HG03108 (cell line): ENCODE measurements at regions not wholly inside any gene's neighbourhood (a gene's known extent, or its start where the extent isn't known, plus 50 kb on each side); places are given as distances from the start of the nearest gene placed in this dataset.
"Not testable (repeated sequence)": the region's sequence is repeated elsewhere in the genome, so short reads cannot be mapped to it uniquely, and the experiment has no call there.

ENCODE experiments used
- ATAC-seq: cut with Tn5 transposase; IDR thresholded peaks from one replicate; pipeline ENCODE4 v1.9.1; 2021; ENCODE audit warnings: moderate library complexity; ENCODE audit not compliant: unreplicated experiment

GRCh38 chr7:46139079-46139478 lies 218.0 kb upstream of the IGFBP3 start:
- ATAC-seq, result no peak

DNA sequence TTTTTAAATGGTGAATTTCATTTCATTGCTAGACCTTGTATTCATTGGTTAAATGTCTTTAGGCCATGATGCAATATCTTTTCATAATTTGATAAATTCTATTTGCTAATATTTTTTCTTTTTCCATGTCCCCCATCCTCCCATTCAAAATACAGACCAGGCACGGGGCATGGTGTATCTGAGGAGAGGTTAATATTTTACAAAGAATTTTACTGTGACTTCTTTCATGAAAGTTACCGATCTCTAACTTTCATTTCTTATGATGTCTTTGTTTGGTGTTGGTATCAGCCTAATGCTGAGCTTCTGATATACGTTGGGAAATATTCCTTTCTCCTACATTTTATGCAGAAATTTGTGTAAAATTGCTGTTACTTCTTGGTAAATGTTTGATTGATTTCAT lies 216.7 kb upstream of the IGFBP3 start:
- no peak for ATAC-seq

GRCh38 chr7:46135557-46135956 lies 214.5 kb upstream of the IGFBP3 start:
- ATAC-seq, result no peak

GRCh38 chr7:46134795-46135194 lies 213.7 kb upstream of the IGFBP3 start:
- ATAC-seq, result no peak

DNA sequence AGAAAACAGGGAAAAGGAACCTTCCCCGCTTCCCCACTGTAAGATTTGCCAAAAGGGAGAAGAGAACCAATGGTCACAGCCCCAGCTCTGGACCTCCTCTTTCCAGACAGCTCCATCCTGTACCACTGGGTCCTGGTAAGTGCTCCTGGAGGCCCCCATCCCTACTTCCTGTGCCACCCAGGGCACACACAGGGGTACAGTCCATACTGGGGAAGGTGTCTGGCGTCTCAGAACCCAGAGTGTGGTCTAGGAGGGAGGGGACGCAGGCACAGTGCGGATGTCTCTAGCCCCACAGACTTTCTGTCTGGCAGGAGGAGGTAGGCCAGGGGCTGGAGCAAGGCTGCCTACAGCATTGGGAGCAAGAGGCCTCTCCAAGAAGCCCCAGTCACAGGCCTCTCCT lies 213.3 kb upstream of the IGFBP3 start:
- no peak for ATAC-seq

GRCh38 chr7:46133751-46134150 lies 212.7 kb upstream of the IGFBP3 start:
- ATAC-seq, result no peak

DNA sequence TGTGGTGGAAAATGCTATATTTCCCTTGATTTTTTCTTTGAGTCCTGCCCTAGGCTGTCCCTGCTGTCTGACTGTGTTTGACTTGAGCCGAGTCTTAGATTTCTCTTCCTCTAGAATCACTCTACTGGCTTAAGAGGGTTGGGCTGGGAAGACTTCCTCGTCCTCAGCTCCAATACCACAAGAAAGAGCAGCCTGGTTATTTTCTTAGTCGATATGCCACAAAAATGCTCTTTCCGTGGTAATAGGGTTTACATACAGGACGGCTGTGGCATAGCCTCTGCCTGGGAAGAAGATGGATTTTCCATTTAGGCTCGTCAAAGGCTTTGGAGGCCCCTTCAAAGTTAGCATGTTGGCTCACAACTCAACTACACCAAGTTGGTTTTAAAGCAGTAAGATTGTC lies 212.0 kb upstream of the IGFBP3 start:
- ATAC-seq, result no peak

- no peak for ATAC-seq
Observed at GRCh38 chr7:46131916-46132795, 211.1 kb upstream of the IGFBP3 start.

DNA sequence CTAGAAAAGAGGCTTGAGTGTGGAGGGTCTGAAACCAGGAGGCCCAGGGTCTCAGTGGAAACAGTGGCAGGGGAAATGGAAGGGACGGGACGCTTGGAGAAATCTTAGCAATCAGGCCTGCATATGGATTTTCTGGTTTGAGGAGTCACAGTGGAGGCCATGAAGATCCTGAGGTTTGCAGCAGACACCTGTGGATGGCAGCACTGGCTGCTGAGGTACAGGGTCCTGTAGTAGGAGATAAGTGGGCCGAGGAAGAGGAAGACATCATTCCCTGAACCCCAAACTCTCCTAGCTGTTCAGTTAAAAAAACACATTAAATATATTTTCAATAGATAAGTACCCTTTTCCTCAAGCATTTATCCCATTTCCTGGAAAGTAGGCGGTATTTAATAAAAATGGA lies 208.8 kb upstream of the IGFBP3 start:
- ATAC-seq, result no peak

GRCh38 chr7:46127814-46128213 lies 206.7 kb upstream of the IGFBP3 start:
- ATAC-seq, result no peak

- ATAC-seq, result no peak
Observed at GRCh38 chr7:46126675-46127300, 205.7 kb upstream of the IGFBP3 start.

GRCh38 chr7:46123756-46124343 lies 202.8 kb upstream of the IGFBP3 start:
- ATAC-seq, result no peak

GRCh38 chr7:46115410-46115809 lies 194.3 kb upstream of the IGFBP3 start:
- ATAC-seq, result no peak

GRCh38 chr7:46109437-46109836 lies 188.4 kb upstream of the IGFBP3 start:
- ATAC-seq, result no peak

GRCh38 chr7:46108272-46108671 lies 187.2 kb upstream of the IGFBP3 start:
- no peak for ATAC-seq

DNA sequence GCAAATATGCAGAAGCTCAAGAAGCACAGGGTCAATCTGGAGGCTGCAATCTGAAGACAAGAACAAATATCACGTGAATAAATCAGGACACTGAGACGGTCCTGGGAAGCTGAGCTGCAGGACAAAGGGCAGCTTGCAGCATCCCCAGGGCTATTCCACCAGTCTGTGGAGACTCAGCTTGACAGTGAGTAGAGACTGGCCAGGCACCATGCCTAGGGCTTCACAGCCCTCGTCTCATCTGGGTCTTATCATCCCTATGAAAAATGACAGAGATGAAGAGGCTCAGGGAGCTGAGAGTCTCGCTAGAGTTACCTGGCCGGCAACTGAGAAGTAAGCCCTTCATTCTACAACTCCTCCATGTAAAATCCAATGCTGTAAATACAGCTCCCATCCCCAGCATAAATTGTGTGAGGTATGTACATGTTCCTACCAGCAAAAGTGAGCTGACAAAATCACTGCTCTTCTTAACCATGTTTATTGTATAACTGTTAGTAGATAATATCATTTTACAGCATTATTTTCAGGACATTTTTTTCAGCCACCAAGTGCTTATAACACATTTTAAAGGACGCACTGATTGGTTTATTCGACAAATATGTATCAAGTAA lies 186.6 kb upstream of the IGFBP3 start:
- no peak for ATAC-seq

- no peak for ATAC-seq
Observed at GRCh38 chr7:46100521-46100920, 179.4 kb upstream of the IGFBP3 start.

- no peak for ATAC-seq
Observed at GRCh38 chr7:46099076-46099475, 178.0 kb upstream of the IGFBP3 start.

GRCh38 chr7:46091071-46091470 lies 170.0 kb upstream of the IGFBP3 start:
- no peak for ATAC-seq

DNA sequence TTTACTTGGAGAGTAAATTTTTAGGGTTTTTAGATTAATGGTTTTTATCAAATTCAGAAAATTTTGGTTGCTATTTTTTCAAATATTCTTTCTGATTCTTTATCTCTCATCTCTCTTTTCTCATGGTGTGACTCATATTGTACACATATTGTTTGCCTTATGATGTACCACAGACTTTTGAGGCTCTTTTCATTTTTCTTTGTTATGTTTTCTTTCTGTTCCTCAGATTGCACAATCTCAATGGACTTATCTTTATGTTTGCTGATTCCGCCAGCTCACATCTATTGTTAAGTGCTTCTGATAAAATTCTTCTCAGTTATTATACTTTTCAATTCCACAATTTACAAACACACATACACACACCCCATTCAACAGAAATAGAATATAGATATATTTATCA lies 168.2 kb upstream of the IGFBP3 start:
- no peak for ATAC-seq

DNA sequence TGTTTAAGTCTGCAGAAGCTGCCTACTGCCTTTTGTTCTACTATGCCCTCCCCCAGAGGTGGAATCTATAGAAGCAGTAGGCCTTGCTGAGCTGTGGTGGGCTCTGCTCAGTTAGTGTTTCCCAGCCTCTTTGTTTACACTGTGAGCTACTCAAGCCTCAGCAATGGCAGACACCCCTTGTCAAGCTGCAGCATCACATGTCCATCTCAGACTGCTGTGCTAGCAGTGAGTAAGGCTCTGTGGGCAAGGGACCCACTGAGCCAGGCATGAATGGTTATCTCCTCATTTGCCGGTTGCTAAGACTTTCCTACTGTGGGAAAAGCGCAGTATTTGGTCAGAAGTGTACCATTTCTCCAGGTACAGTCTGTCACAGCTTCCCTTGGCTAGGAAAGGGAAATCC lies 167.4 kb upstream of the IGFBP3 start:
- not testable (repeated sequence) for ATAC-seq
